HG03520 (cell line): ENCODE measurements at regions not wholly inside any gene's neighbourhood (a gene's known extent, or its start where the extent isn't known, plus 50 kb on each side); places are given as distances from the start of the nearest gene placed in this dataset.

Experiments used
- ATAC-seq: cut with Tn5 transposase; IDR thresholded peaks from one replicate; pipeline ENCODE4 v1.9.1; 2021; ENCODE audit warnings: mild to moderate bottlenecking, moderate library complexity; ENCODE audit not compliant: unreplicated experiment

DNA sequence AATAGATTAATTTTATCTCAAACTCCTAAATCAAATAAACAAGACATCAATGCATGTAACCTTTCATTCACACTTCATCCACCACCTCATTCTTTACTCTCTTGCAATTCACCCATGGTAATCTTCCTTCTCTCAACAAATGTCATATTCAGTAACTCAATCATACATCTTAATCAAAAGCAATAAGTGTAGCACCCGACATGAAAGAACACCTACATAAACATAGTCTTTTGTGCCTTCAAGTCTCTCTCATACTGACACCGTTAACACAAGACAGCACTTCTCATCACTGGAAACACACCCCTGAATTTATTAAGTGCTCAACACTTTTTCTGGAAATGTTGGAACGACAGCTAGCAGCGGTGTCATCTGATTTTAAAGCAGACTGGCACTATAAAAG, 225.9 kb downstream of the TTLL7 start:
- ATAC-seq, result no peak

DNA sequence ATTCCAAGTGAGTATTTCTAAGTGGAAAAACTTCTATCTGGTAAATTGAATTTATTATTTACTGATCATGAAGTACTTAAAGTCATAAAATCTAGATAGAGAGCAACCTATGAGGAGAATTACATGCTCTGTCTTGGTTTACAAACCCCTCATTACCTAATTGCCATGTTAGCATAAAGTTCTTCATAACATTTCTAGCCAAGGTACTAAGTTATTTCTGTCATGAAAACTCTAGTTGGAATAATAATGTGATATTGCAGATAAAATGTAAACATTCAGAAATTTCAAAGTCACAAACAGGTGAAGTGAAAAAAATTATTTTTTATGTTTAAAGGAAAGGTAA, 228.6 kb downstream of the TTLL7 start:
- no peak for ATAC-seq

DNA sequence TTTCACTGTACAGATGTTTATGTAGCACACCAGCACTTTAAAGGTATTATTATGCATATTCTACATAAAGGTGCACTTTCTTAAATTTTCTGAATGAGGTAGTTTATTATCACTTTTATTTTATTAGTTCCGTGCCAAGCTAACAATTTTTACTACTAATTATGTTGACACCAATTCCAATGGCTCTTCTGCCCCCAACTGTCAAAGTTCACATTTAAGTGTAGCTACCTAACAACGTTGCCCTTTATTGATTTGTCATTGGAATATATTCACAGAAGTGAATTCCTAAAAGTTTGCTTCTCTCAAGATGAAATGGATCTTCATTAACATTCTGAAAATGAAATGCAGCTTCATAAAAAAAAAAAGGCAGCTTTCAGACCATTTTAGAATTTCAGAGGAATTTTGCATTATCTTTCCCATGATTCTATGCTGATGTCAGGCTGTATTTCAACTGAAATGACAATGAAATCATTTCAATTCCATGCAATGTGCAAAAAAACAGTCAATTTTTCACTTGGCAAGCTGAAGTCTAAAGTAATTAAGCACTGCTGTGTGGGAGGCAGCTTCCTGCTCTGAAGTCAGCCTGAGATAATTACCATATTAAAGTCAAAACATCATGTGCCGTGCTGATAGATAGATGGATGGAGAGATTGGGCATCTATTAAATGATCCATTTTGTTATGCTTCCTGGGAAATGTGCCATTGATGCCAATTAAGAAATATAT, 229.2 kb downstream of the TTLL7 start:
- no peak for ATAC-seq

DNA sequence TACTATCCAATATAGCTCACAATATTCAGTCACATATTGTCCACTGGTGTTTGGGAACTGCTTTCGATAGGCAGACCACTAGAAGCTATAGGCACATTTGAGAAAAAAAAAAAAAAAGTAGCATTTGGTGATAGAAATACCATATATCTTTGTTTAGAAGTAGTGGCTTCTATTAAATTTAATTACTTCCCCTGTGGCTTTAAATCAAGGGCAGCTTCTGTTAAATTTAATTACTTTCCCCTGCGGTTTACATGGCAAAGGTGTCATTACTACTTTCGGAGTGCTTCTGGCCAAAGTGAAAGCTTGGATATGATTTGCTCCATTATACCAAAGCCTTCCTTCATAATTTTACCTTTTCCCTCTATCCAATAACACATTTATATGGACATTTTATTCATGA, 229.9 kb downstream of the TTLL7 start:
- ATAC-seq, result no peak

DNA sequence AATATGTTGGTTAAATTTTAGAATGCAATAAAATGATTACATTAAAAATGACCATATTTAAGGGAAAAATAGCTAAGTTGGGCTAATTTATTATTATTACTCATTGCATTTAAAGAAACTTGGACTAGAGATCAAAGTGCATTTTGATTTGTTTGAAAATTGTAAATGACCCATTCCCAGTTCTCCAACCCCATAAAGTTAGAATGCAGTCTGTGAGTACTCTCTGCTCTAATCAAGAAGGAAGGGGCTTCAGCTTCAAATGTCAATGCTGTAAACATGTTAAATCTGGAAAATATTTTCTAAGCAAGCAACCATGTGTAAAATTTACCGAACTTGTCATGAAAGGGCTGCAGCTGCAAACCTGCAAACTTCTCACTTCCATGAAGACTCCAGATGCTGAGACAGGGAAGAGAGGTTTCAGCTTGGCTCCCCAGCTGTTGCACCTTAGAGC, 232.7 kb downstream of the TTLL7 start:
- ATAC-seq, result no peak

DNA sequence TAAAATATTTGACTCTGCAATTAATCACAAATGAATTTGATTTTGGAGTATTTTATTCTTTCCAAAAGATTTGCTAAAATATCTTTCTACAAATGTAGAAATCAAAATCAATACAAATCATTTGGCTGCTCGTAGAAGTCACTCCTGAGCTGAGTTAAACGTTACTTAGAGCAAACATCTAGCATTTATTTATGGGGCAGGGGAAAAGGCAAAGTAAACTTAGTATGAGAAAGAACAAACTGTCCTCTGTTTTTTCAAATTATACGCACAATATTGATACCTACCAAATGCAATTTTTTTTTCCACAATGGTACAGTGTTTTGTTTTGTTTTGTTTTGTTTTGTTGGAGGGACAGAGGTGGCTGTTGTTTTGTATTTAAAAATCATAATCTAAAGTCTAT, 233.8 kb downstream of the TTLL7 start:
- no peak for ATAC-seq

GRCh38 chr1:83764209-83764608, 234.7 kb downstream of the TTLL7 start:
- ATAC-seq, result no peak

- no peak for ATAC-seq
Observed at GRCh38 chr1:83763361-83764095, 235.4 kb downstream of the TTLL7 start.

- ATAC-seq, result no peak
Observed at GRCh38 chr1:83762416-83762815, 236.5 kb downstream of the TTLL7 start.

GRCh38 chr1:83762039-83762365, 236.9 kb downstream of the TTLL7 start:
- no peak for ATAC-seq

DNA sequence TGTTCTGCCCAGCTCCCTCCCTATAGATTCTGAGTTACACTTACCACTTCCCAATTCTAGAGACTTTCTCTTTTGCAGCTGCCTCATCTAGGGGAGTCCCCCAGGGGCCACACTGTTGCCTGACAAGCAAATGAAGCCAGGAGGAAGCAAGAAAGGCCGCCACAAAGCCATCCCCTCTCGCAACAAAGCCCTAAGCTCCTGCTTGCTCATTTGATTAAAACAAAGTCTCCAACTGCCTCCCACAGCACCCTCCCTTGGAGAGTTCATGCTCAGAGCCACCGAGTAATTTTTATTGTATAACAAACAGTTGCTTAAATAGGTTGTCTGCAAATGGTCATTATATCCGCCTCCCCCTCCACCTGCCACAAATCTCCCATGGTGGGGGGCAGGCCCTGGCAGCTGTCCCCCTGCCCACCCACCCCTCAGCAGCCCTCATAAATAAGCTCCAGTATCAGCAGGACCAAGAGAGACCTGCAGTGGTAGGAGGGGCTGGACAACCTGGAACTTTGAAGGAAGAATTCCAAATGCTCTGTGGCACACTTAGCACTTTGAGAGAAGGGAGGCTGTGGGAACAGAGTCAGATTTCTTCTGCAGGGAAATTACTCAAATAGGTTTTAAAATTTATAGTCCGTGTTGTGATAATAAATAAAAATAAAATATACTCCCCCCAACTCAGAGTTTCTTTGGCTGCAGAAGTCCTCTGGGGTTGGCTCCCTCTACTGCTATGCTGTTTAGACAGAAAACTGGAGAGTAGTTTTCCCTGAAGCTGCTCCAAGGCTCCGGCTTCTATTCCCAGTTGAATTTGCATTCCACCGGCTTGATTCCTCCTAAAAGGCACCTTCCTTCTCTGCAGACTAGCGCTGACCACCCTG, 237.5 kb downstream of the TTLL7 start:
- ATAC-seq, result peak; percentile 100

DNA sequence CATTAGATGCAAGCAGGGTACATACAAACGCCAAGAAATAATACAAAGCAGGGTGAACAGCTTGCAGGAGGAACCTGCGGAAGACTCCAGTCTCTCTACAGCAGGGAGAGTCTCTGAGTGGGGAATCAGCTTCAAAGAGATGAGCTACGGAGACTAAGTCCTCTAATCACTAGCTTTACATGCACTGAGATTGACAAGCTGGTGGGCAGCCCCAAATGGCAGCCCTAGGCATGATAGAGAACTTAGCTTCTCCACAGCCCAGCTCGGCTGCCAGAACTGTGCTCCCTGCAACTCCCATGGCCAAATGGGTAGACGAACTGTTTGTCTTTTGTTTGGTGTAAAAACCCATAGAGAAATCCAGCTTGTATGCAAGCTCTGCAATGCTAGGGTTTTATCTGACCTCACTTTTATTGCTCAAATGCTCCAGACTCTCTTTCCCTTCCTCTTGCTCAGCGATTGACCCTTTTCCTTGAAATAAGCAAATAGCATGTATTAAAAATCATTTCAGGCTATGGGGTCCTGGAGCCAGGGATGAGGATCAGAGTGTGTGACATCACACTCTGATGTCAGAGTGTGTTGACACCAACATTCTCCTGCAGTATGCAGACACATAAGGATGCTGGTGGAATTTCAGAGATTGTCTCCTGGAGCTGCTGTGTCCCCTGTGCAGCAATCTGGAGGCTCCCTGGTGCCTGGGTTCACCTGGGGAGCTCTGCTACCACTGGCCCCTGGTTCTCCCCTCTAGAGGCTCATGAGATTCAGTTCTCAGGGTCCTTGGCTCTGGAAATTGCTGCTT, 238.5 kb downstream of the TTLL7 start:
- ATAC-seq, result no peak

DNA sequence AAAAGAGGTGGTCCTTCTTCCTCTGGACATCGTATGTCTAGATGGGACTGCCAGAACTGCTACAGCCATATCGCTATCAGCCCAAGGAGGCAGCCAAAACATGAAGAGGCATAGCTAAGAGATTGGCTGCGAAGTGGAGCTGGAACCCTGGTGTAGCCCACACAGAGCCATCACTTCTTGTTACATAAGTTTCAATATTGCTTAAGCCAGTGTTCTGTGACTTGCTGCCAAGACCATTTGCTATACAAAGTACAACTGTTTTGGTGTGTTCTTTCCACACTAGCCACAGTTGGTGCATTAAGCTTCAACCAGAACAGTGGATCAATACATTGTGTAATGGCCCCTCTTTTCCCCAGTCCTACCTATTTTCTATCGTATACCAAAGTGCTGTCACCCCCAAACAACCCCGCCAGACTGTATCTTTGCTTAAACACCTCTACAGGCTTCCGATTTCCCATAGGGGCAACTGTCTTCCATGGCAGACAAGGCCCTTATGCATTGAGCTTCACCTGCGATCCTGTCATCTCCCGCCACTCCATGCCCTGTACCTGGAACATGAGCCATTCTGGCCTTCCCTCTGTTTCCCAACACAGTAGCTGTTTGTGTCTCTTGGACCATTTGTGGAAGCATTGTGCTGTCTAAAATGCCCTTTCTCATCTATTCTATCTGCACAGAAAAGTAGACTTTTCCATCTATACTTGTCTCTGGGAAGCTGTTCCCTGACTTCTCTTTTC, 241.8 kb downstream of the TTLL7 start:
- ATAC-seq, result no peak

DNA sequence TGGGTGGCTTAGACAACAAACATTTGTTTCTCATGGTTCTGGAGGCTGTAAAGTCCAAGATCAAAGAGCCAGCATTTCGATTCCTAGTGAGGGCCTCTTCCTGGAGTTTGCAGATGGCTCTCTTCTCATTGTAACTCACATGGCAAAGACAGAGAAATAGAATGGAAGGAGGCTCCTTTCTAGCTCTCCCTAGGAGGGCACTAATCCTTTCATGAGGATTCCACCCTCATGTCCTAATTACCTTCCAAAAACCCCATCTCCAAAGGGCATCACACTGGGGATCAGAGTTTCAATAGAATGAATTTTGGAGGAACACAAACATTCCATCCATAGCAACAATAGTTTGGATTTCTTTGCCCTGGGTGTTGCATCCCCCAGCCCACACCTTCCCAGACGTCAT, 247.3 kb downstream of the TTLL7 start:
- ATAC-seq, result no peak

GRCh38 chr1:83750201-83750600, 248.7 kb downstream of the TTLL7 start:
- no peak for ATAC-seq

- ATAC-seq, result no peak
Observed at GRCh38 chr1:83747853-83748482, 251.0 kb downstream of the TTLL7 start.

DNA sequence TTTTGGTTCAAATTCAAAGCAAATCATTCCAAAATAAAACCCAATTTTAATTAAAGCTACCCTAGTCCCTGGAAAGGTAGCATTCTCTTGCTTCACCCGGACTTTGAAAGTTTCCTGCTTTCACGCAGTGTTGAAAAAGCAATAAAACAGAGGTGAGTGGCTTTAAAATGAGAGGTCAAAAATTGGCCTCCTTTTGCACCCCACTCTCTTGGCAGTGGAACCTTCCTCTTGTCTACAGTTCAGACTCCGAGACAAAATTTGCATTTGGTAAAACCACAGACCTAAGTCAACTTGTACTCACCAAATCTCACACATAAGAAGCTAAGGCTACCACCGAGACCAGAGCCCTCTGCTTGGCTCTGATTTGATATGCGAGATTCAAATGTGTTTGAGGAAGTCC, 252.7 kb downstream of the TTLL7 start:
- peak; percentile 97 for ATAC-seq

- ATAC-seq, result no peak
Observed at GRCh38 chr1:83742446-83742845, 256.5 kb downstream of the TTLL7 start.

- ATAC-seq, result no peak
Observed at GRCh38 chr1:83741770-83742169, 257.2 kb downstream of the TTLL7 start.

DNA sequence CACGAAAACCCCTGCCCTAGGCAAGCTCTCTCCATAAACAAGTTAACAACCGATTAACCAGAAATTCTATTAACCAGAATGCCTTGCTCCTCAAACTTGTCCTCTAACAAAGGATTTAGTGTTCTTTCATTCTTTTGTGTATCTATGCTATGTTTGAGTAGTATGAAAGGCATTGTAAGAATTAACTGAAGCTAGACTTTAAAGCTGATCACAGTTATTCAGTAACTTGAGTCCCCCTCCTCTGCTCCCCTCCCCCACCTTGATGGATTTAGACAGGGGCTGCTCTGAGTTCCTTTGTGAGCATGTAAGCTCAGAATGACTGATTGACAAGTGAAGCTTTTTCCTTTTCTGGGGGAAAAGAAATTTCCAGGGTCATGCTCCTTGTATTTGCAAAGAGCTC, 257.6 kb downstream of the TTLL7 start:
- no peak for ATAC-seq
